NCI-H82 treated with DMSO at 0.1 percent for 48 hours (cell line): ENCODE measurements at regions not wholly inside any gene's neighbourhood (a gene's known extent, or its start where the extent isn't known, plus 50 kb on each side); places are given as distances from the start of the nearest gene placed in this dataset.
"Not testable (repeated sequence)": the region's sequence is repeated elsewhere in the genome, so short reads cannot be mapped to it uniquely, and the experiment has no call there.

Experiments used
- DNase-seq: peaks from one replicate; lab custom pipeline; 2025; ENCODE audit not compliant: unreplicated experiment; lab: John Stamatoyannopoulos, UW

- DNase-seq, result no peak
Measured at GRCh38 chr6:81625216-81625615, 127.3 kb downstream of the TENT5A start.

GRCh38 chr6:81624453-81624852 lies 128.0 kb downstream of the TENT5A start:
- DNase-seq, result no peak

DNA sequence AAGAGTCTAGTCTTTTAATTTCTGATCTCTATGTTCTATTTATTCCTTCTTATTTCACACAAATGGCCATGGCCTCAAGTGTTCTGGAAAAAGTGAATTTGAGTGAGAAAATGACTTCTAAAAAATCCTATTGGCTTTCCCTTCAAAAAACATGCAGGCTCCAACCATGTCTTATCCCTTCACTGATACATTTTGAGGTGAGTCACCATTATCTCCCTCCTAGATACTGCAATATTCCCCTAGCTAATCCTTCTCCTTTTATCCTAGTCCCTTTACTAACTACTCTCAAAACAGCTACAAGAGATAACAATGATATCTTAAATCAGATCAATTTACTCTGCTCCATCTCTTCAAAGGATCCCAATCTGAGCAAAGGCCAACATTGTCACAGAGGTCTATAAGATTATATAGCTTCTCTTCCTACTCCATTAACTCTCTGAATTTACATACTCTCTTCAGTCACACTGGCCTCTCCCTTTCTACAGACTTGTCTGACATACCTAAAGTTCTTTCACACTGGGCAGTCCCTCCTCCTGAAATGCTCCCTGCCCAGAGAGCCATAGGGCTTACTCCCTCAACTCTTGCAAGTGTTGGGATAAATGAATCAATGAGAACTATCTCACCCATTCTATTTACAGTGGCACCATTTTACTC lies 129.2 kb downstream of the TENT5A start:
- no peak for DNase-seq

- DNase-seq, result no peak
Measured at GRCh38 chr6:81621816-81622395, 130.6 kb downstream of the TENT5A start.

- DNase-seq, result no peak
Measured at GRCh38 chr6:81614292-81614691, 138.2 kb downstream of the TENT5A start.

GRCh38 chr6:81613606-81614005 lies 138.9 kb downstream of the TENT5A start:
- DNase-seq, result no peak

DNA sequence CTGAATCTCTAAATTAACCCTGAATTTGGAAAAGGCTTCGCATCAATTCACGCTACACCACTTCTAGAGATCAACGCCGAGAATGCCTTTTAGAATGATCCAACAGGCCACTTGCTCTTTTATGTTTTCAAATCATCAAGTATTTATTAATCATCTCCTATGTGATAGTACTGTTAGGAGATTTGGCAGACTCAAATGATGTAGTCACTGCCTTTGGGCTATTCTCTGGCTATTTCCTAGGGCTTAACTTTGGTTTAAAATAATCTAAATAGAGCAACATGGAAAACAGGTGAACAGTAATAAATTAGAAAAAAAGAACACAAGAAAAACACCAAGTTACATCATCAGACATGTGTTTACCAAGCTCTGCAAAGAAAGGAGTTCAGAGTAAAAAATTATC lies 140.3 kb downstream of the TENT5A start:
- no peak for DNase-seq

DNA sequence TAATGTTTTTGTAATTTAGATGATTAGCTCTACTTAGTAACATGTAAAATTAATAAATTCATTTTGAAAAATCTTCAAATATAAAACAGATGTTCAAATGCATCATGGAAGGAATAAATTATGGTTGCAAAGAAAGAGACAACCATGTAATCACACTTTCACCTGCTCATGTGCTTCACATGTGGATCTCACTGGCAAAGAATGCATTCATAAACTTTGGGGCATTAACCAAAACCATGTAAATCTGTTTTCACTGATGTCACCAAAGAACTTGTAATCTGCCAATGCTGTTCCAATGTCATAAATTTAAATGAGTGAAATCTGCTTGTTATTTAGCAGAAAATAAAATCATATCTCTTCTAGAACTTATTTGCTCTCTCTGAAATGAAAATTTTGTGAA lies 142.7 kb downstream of the TENT5A start:
- DNase-seq, result no peak

DNA sequence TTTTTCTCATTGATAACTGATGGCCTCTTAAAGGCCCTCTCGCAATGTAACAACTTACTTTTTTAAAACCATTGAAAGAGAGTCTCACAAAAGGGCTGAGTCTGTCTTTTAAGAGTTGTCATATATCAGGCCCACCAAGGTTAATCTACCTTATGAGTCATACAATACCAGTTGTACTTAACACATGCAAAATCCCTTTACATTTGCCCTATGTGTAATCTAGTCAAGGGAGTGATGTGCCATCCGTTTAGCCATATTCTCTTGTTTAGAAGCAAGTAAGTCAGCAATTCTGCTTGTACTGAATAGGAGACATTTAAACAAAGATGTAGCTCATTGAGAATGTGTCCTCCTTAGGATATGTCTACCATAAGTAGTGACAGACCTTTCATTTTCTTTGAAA lies 143.7 kb downstream of the TENT5A start:
- DNase-seq, result no peak

- no peak for DNase-seq
Measured at GRCh38 chr6:81606965-81607381, 145.5 kb downstream of the TENT5A start.

DNA sequence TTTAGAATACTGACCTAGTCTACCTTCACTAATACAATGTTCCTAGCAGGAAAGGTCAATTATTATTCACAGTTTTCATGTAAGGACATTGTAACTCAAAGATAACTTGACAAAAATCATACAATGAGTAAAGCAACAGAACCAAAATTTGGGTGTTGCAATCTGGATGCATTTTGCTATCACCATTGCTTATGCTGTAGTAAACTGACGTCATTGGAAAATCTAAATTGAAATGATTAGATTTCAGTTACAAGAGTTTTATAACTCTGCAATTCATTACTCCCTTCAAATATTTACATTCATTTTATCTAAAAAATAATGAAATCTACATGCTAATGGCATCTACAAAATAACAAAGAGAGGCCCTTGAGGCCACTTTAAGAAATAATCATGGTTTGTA lies 147.0 kb downstream of the TENT5A start:
- DNase-seq, result no peak

DNA sequence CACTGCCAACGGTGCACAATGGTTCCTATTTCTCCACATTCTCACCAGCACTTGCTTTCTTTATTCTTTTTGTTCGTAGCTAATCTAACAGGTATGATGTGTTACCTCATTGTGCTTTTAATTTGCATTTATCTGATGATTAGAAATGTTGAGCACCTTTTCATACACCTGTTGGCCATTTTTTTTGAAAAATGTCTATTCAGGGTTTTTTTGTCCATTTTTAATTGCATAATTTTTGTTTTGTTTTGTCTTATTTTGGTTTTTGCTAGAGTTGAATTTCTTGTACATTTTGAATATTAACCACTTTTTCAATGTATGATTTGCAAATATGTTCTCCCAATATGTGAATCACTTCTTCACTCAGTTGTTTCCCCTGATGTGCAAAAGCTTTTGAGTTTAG lies 150.6 kb downstream of the TENT5A start:
- DNase-seq, result no peak

GRCh38 chr6:81600488-81600887 lies 152.0 kb downstream of the TENT5A start:
- not testable (repeated sequence) for DNase-seq

- no peak for DNase-seq
Measured at GRCh38 chr6:81594501-81594900, 158.0 kb downstream of the TENT5A start.

GRCh38 chr6:81590314-81590691 lies 162.2 kb downstream of the TENT5A start:
- DNase-seq, result no peak

DNA sequence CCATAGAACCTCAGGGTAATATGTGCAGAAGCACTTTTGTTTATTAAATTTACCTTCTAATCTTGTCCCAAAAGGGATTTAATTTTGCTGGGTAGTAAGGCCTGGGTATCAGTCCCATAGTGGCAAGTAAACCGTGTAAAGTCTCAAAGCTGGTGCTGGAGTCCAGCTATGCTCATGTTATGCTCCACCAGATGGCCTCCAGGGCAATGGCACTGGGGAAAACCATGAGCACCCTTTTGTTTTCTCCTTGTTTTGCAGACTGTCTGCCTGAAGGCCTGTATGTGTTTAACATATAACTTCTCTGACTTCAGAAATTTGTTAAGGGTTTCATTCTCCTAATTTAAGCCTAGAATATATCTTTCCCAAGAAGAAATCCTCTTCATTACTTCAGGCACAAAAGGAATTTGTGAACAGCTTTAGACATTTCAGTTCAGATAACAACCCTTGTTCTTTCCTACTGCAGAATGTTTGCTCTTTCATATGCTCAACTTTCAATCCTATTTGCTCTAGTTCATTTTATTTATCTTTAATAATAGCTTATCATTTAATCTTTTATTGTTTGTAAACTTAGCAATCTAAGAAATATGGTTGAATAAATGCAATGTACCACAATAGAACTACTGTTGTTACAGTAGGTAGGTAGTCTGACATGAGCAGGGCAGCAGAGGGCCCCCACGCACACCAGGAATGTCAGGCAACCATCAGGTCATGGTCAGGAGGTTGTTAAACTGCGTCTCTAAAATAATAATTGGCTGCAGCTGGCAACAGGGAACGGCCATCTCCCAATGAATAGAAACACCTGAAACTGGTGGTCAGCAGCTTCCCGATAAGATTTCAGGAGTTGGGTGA lies 162.8 kb downstream of the TENT5A start:
- DNase-seq, result no peak

GRCh38 chr6:81585686-81586085 lies 166.8 kb downstream of the TENT5A start:
- not testable (repeated sequence) for DNase-seq

GRCh38 chr6:81584156-81584555 lies 168.3 kb downstream of the TENT5A start:
- DNase-seq, result not testable (repeated sequence)

DNA sequence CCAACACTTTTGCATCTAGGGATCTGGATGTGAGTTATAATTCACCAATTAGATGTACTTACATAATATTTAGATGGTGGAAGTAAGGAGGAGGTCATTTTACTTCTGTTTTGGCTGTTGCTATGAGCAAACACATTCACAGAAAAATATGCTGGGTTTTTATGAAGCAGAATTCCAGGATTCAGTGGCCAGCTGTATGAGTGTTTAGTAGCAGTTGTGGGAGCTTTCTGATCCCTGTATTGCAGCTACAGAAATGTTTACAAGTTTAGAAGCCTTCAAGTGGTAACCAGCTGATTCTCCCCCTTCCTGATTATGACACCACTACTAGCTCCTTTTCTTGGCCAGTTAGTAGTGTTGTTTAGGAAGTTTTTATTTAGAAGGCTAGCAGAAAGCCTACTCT lies 177.0 kb downstream of the TENT5A start:
- no peak for DNase-seq

GRCh38 chr6:81572020-81572419 lies 180.5 kb downstream of the TENT5A start:
- DNase-seq, result no peak

GRCh38 chr6:81570681-81571080 lies 181.8 kb downstream of the TENT5A start:
- DNase-seq, result no peak

GRCh38 chr6:81568973-81569372 lies 183.5 kb downstream of the TENT5A start:
- no peak for DNase-seq
